Esophagus muscularis mucosa (tissue), 4 donors: ENCODE measurements at regions not wholly inside any gene's neighbourhood (a gene's known extent, or its start where the extent isn't known, plus 50 kb on each side); places are given as distances from the start of the nearest gene placed in this dataset.

ENCODE experiments used
- EP300 ChIP-seq: sonication (generic); formaldehyde crosslinking; IDR thresholded peaks from one replicate; pipeline ENCODE4 v1.6.1; 2017; ENCODE audit warnings: antibody characterized with exemption
- POLR2A ChIP-seq: fragments of 450-650 bp; IDR thresholded peaks from one replicate; pipeline ENCODE4 v1.6.1; 2017; ENCODE audit warnings: antibody characterized with exemption, moderate library complexity, mild to moderate bottlenecking, low read depth
- TF ChIP-seq, protein P1 (sequence below), 3 experiments: fragments of 200-600 bp in 2 of 3; fragments of 450-650 bp in 1 of 3; sonication (generic) in 2 of 3; IDR thresholded peaks; one replicate each; pipeline ENCODE4 v1.5.1; 2017 to 2019; ENCODE audit warnings: antibody characterized with exemption in 3 of 3, mild to moderate bottlenecking in 2 of 3, moderate library complexity in 1 of 3

DNA sequence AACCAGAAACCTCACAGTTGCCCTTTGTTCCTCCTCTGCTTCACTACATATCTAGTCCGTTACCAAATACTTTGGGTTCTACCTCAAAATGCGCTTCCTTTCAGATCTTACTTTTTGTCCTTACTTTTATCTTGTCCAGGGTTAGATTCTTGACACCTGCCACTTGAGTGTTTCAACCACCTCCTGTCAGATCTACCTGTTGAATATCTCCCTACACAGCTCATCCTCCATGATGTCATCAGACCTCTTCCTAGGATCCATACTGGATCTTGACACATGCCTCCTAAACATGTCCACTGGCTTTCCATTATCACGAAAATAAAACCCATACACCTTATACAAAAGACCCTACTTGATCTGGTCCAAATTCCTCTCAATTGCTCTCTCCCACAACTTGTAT is 125.2 kb upstream of the SLC24A2 start:
- TF ChIP-seq, protein P1, sequence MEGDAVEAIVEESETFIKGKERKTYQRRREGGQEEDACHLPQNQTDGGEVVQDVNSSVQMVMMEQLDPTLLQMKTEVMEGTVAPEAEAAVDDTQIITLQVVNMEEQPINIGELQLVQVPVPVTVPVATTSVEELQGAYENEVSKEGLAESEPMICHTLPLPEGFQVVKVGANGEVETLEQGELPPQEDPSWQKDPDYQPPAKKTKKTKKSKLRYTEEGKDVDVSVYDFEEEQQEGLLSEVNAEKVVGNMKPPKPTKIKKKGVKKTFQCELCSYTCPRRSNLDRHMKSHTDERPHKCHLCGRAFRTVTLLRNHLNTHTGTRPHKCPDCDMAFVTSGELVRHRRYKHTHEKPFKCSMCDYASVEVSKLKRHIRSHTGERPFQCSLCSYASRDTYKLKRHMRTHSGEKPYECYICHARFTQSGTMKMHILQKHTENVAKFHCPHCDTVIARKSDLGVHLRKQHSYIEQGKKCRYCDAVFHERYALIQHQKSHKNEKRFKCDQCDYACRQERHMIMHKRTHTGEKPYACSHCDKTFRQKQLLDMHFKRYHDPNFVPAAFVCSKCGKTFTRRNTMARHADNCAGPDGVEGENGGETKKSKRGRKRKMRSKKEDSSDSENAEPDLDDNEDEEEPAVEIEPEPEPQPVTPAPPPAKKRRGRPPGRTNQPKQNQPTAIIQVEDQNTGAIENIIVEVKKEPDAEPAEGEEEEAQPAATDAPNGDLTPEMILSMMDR (IDR thresholded peaks at IDR 0.05) = no peak
- no peak for TF ChIP-seq EP300
- no peak for TF ChIP-seq POLR2A
